ENCODE measurements at regions not wholly inside any gene's neighbourhood (a gene's known extent, or its start where the extent isn't known, plus 50 kb on each side); places are given as distances from the start of the nearest gene placed in this dataset.
"Not testable (repeated sequence)": the region's sequence is repeated elsewhere in the genome, so short reads cannot be mapped to it uniquely, and the experiment has no call there.

GRCh38 chr3:61435361-61435760 is 126.0 kb upstream of the PTPRG start:
- not testable (repeated sequence) for TF ChIP-seq CTCF (IDR thresholded peaks at IDR 0.05; ENCODE audit: low read depth, low read length, missing input control); EGR1 (IDR thresholded peaks at IDR 0.05; ENCODE audit: low read depth in 2 of 2); TAF1 (conservative IDR thresholded peaks at IDR 0.05); ZBTB33 (IDR thresholded peaks at IDR 0.05); RXRA (IDR thresholded peaks at IDR 0.05); JUND (IDR thresholded peaks at IDR 0.05); SP1 (IDR thresholded peaks at IDR 0.05); HNF4G (IDR thresholded peaks at IDR 0.05); HNF4A (conservative IDR thresholded peaks at IDR 0.05); YY1 (IDR thresholded peaks at IDR 0.05); FOXA1 (IDR thresholded peaks at IDR 0.05); ATF3 (IDR thresholded peaks at IDR 0.05); RAD21 (IDR thresholded peaks at IDR 0.05); REST (IDR thresholded peaks at IDR 0.05)

Measured in liver (tissue), 3 donors.